GM23338 (cell line): ENCODE measurements at regions not wholly inside any gene's neighbourhood (a gene's known extent, or its start where the extent isn't known, plus 50 kb on each side); places are given as distances from the start of the nearest gene placed in this dataset.

Source experiments
- ATAC-seq: fragments of 200-7000 bp; cut with Tn5 transposase; 3 replicates; pipeline ENCODE4 v1.9.1; 2020
- DNase-seq: peaks from one replicate; pipeline ENCODE4 v3.0.0-alpha.2; 2015; ENCODE audit warnings: low spot score
- H2AFZ ChIP-seq: fragments of 200-600 bp; sonication (generic); 2 replicates; pipeline ENCODE4 v1.8.0; 2016; ENCODE audit warnings: antibody characterized with exemption, mild to moderate bottlenecking, moderate library complexity
- H3F3A ChIP-seq: fragments of 200-600 bp; sonication (generic); replicated peaks from 2 replicates; pipeline ENCODE4 v1.8.0; 2017; ENCODE audit warnings: antibody characterized with exemption, mixed run types, low read depth
- H3K27ac ChIP-seq: fragments of 200-600 bp; sonication (generic); 2 replicates; pipeline ENCODE4 v1.6.1; 2016; ENCODE audit warnings: low read depth
- H3K27me3 ChIP-seq: fragments of 200-600 bp; sonication (generic); 2 replicates; pipeline ENCODE4 v1.8.0; 2016; ENCODE audit warnings: mild to moderate bottlenecking, mixed run types, moderate library complexity; ENCODE audit not compliant: insufficient read depth
- H3K36me3 ChIP-seq: fragments of 200-600 bp; sonication (generic); 2 replicates; pipeline ENCODE4 v1.8.0; 2016; ENCODE audit warnings: mild to moderate bottlenecking; ENCODE audit not compliant: insufficient read depth
- H3K4me1 ChIP-seq: fragments of 200-600 bp; sonication (generic); 2 replicates; pipeline ENCODE4 v1.8.0; 2016; ENCODE audit warnings: mild to moderate bottlenecking, moderate library complexity; ENCODE audit not compliant: insufficient read depth
- H3K4me2 ChIP-seq: fragments of 200-600 bp; sonication (generic); 2 replicates; pipeline ENCODE4 v1.7.1; 2017; ENCODE audit warnings: mixed run types
- H3K4me3 ChIP-seq: fragments of 200-600 bp; sonication (generic); 2 replicates; pipeline ENCODE4 v1.6.1; 2016; ENCODE audit warnings: mixed run types
- H3K79me2 ChIP-seq: fragments of 200-600 bp; sonication (generic); replicated peaks from 2 replicates; pipeline ENCODE4 v1.8.0; 2017; ENCODE audit warnings: mild to moderate bottlenecking; ENCODE audit not compliant: insufficient read depth
- H3K9me2 ChIP-seq: fragments of 200-600 bp; sonication (generic); 2 replicates; pipeline ENCODE4 v1.8.0; 2017; ENCODE audit not compliant: insufficient read depth
- H4K20me1 ChIP-seq: fragments of 200-600 bp; sonication (generic); replicated peaks from 2 replicates; pipeline ENCODE4 v1.8.0; 2017; ENCODE audit warnings: mild to moderate bottlenecking; ENCODE audit not compliant: insufficient read depth
- H3K27ac Mint-ChIP-seq: 2 replicates; pipeline ENCODE4 v1.8.0; 2020; ENCODE audit warnings: inconsistent platforms, mild to moderate bottlenecking, moderate library complexity, mixed read lengths
- H3K27me3 Mint-ChIP-seq: 3 replicates; pipeline ENCODE4 v1.8.0; 2022; ENCODE audit warnings: low read depth, mild to moderate bottlenecking, moderate library complexity, mixed read lengths, inconsistent platforms; ENCODE audit not compliant: insufficient read depth, poor library complexity
- H3K36me3 Mint-ChIP-seq: 3 replicates; pipeline ENCODE4 v1.8.0; 2021; ENCODE audit warnings: low read depth, mild to moderate bottlenecking, inconsistent platforms, moderate library complexity, mixed read lengths
- H3K4me1 Mint-ChIP-seq: 3 replicates; pipeline ENCODE4 v1.8.0; 2020; ENCODE audit warnings: mild to moderate bottlenecking, inconsistent platforms, mixed read lengths
- H3K4me3 Mint-ChIP-seq: 3 replicates; pipeline ENCODE4 v1.8.0; 2021; ENCODE audit warnings: moderate library complexity, mild to moderate bottlenecking, inconsistent platforms, mixed read lengths
- H3K9me3 Mint-ChIP-seq: 3 replicates; pipeline ENCODE4 v1.8.0; 2020; ENCODE audit warnings: moderate library complexity, mild to moderate bottlenecking, inconsistent platforms, mixed read lengths
- JUNB ChIP-seq: IDR thresholded peaks from one replicate; pipeline ENCODE4 v1.6.1; 2016; ENCODE audit warnings: antibody characterized with exemption; ENCODE audit not compliant: unreplicated experiment
- NANOG ChIP-seq: IDR thresholded peaks from 2 replicates; pipeline ENCODE4 v1.6.1; 2016; ENCODE audit warnings: antibody characterized with exemption, borderline replicate concordance
- POLR2AphosphoS5 ChIP-seq: IDR thresholded peaks from 2 replicates; pipeline ENCODE4 v1.6.1; 2016; ENCODE audit warnings: antibody characterized with exemption, low read depth
- REST ChIP-seq: IDR thresholded peaks from one replicate; pipeline ENCODE4 v1.6.1; 2018; ENCODE audit warnings: antibody characterized with exemption; ENCODE audit not compliant: unreplicated experiment
- STAT1 ChIP-seq: IDR thresholded peaks from one replicate; pipeline ENCODE4 v1.6.1; 2016; ENCODE audit warnings: antibody characterized with exemption; ENCODE audit not compliant: unreplicated experiment
- ZNF331 ChIP-seq: fragments of 250-450 bp; sonication (Bioruptor Pico); IDR thresholded peaks from 2 replicates; pipeline ENCODE4 v1.5.0; 2020; ENCODE audit warnings: low read depth, mild to moderate bottlenecking, moderate library complexity
- TF ChIP-seq, protein P1 (sequence below), 2 experiments: fragments of 200-600 bp in 1 of 2; sonication (generic) in 1 of 2; conservative IDR thresholded peaks; 2 replicates each; pipeline versions ENCODE4 v1.5.1 to v1.6.1; 2016 to 2017; ENCODE audit warnings: antibody characterized with exemption in 2 of 2, low read depth in 2 of 2, mild to moderate bottlenecking in 2 of 2, moderate library complexity in 1 of 2
- TF ChIP-seq, protein P2 (sequence below): fragments of 250-450 bp; sonication (Bioruptor Pico); IDR thresholded peaks from 2 replicates; pipeline ENCODE4 v1.5.0; 2020; ENCODE audit warnings: mild to moderate bottlenecking, moderate library complexity

DNA sequence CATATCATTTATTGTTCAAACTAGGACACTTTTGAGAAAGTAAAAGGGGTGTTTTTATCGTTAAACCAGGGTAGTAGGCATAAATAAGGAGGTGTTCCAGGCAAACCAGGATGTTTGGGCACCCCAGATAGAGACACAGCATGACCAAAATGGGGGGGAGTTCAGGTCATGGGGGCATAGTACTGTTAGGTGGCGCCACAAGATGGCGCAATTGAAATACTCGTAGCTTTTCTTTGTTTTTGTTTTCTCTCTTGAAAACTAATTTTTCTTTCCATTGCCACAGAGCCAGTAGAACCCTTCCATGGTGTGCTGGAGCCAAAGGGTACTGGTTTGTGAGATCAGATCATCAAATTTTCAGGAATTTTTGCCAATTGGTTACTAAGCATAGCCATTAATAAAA, 283.4 kb downstream of the BCOR start:
- Mint-ChIP-seq H3K27ac (no peak overlapping the region), H3K4me1 (peaks cover 45% of the 10 kb centered on the region), H3K36me3 (no peaks in the 10 kb centered on the region; the same call in 2 of the 3 replicates), H3K27me3 (peaks cover 6% of the 10 kb centered on the region), H3K4me3 (no peak overlapping the region), H3K9me3 (no peaks in the 10 kb centered on the region)
- TF ChIP-seq, protein P1, sequence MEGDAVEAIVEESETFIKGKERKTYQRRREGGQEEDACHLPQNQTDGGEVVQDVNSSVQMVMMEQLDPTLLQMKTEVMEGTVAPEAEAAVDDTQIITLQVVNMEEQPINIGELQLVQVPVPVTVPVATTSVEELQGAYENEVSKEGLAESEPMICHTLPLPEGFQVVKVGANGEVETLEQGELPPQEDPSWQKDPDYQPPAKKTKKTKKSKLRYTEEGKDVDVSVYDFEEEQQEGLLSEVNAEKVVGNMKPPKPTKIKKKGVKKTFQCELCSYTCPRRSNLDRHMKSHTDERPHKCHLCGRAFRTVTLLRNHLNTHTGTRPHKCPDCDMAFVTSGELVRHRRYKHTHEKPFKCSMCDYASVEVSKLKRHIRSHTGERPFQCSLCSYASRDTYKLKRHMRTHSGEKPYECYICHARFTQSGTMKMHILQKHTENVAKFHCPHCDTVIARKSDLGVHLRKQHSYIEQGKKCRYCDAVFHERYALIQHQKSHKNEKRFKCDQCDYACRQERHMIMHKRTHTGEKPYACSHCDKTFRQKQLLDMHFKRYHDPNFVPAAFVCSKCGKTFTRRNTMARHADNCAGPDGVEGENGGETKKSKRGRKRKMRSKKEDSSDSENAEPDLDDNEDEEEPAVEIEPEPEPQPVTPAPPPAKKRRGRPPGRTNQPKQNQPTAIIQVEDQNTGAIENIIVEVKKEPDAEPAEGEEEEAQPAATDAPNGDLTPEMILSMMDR (conservative IDR thresholded peaks at IDR 0.05; ENCODE audit: low read depth in 2 of 2): peak; percentile 58 to 63
- no peak for TF ChIP-seq JUNB
- H3K4me2 ChIP-seq: no peak overlapping the region
- peak; percentile 43 for DNase-seq
- H3K9me2 ChIP-seq: no peaks in the 10 kb centered on the region
- H3K27me3 ChIP-seq: peaks cover 2% of the 10 kb centered on the region; the same call in 1 of the 2 replicates
- H3K4me1 ChIP-seq: peaks cover 33% of the 10 kb centered on the region
- H4K20me1 ChIP-seq: no peaks in the 10 kb centered on the region
- H3K79me2 ChIP-seq: no peaks in the 10 kb centered on the region
- H3F3A ChIP-seq: no peaks in the 10 kb centered on the region
- ATAC-seq: no peak
- no peak overlapping the region for H2AFZ ChIP-seq
- no peak overlapping the region for H3K27ac ChIP-seq
- H3K4me3 ChIP-seq: no peak overlapping the region
- no peaks in the 10 kb centered on the region for H3K36me3 ChIP-seq

DNA sequence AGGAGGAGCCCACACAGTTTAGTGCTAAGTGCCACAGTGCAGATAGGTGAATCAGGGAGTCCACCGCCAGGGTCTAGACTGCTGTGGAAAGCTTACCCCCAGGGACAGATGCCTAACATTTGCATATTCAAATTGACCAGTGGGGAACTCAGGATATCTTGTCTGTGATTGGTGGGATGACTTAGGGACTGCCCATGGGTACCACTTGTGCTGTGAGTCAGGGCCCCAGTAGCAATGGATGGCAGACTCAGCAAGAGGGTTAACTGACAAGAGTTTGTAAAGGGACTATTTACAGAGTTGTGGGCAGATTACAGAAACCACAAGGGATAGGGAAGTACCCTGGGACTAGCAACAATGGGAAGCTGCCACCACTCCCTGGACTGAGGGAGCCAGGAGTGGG, 282.1 kb downstream of the BCOR start:
- no peak overlapping the region; the same call in 1 of the 2 replicates for H3K27ac ChIP-seq
- H2AFZ ChIP-seq: no peak overlapping the region
- peak; percentile 20 for ATAC-seq
- no peak overlapping the region; the same call in 2 of the 3 replicates for H3K4me3 Mint-ChIP-seq
- no peaks in the 10 kb centered on the region for H3K9me2 ChIP-seq
- no peak overlapping the region for H3K4me3 ChIP-seq
- 0 out of 2 replicates have a peak overlapping the region, but pooled peaks have one; percentile 18 for H3K4me2 ChIP-seq
- no peaks in the 10 kb centered on the region for H4K20me1 ChIP-seq
- H3K79me2 ChIP-seq: no peaks in the 10 kb centered on the region
- peaks cover 38% of the 10 kb centered on the region for H3K4me1 ChIP-seq
- no peaks in the 10 kb centered on the region for H3F3A ChIP-seq
- no peaks in the 10 kb centered on the region for H3K9me3 Mint-ChIP-seq
- H3K36me3 Mint-ChIP-seq: no peaks in the 10 kb centered on the region; the same call in 2 of the 3 replicates
- peak; percentile 31 for DNase-seq
- H3K36me3 ChIP-seq: no peaks in the 10 kb centered on the region
- H3K27ac Mint-ChIP-seq: no peak overlapping the region; the same call in 1 of the 2 replicates
- peaks cover 49% of the 10 kb centered on the region for H3K4me1 Mint-ChIP-seq
- peaks cover 7% of the 10 kb centered on the region; the same call in 1 of the 2 replicates for H3K27me3 ChIP-seq
- peaks cover 6% of the 10 kb centered on the region for H3K27me3 Mint-ChIP-seq
- TF ChIP-seq POLR2AphosphoS5 (no peak), NANOG (no peak), ZNF331 (CRISPR knock-in tag) (no peak), REST (no peak), STAT1 (no peak)
- TF ChIP-seq, protein P1 (conservative IDR thresholded peaks at IDR 0.05; ENCODE audit: low read depth in 2 of 2): no peak
- TF ChIP-seq, protein P2, sequence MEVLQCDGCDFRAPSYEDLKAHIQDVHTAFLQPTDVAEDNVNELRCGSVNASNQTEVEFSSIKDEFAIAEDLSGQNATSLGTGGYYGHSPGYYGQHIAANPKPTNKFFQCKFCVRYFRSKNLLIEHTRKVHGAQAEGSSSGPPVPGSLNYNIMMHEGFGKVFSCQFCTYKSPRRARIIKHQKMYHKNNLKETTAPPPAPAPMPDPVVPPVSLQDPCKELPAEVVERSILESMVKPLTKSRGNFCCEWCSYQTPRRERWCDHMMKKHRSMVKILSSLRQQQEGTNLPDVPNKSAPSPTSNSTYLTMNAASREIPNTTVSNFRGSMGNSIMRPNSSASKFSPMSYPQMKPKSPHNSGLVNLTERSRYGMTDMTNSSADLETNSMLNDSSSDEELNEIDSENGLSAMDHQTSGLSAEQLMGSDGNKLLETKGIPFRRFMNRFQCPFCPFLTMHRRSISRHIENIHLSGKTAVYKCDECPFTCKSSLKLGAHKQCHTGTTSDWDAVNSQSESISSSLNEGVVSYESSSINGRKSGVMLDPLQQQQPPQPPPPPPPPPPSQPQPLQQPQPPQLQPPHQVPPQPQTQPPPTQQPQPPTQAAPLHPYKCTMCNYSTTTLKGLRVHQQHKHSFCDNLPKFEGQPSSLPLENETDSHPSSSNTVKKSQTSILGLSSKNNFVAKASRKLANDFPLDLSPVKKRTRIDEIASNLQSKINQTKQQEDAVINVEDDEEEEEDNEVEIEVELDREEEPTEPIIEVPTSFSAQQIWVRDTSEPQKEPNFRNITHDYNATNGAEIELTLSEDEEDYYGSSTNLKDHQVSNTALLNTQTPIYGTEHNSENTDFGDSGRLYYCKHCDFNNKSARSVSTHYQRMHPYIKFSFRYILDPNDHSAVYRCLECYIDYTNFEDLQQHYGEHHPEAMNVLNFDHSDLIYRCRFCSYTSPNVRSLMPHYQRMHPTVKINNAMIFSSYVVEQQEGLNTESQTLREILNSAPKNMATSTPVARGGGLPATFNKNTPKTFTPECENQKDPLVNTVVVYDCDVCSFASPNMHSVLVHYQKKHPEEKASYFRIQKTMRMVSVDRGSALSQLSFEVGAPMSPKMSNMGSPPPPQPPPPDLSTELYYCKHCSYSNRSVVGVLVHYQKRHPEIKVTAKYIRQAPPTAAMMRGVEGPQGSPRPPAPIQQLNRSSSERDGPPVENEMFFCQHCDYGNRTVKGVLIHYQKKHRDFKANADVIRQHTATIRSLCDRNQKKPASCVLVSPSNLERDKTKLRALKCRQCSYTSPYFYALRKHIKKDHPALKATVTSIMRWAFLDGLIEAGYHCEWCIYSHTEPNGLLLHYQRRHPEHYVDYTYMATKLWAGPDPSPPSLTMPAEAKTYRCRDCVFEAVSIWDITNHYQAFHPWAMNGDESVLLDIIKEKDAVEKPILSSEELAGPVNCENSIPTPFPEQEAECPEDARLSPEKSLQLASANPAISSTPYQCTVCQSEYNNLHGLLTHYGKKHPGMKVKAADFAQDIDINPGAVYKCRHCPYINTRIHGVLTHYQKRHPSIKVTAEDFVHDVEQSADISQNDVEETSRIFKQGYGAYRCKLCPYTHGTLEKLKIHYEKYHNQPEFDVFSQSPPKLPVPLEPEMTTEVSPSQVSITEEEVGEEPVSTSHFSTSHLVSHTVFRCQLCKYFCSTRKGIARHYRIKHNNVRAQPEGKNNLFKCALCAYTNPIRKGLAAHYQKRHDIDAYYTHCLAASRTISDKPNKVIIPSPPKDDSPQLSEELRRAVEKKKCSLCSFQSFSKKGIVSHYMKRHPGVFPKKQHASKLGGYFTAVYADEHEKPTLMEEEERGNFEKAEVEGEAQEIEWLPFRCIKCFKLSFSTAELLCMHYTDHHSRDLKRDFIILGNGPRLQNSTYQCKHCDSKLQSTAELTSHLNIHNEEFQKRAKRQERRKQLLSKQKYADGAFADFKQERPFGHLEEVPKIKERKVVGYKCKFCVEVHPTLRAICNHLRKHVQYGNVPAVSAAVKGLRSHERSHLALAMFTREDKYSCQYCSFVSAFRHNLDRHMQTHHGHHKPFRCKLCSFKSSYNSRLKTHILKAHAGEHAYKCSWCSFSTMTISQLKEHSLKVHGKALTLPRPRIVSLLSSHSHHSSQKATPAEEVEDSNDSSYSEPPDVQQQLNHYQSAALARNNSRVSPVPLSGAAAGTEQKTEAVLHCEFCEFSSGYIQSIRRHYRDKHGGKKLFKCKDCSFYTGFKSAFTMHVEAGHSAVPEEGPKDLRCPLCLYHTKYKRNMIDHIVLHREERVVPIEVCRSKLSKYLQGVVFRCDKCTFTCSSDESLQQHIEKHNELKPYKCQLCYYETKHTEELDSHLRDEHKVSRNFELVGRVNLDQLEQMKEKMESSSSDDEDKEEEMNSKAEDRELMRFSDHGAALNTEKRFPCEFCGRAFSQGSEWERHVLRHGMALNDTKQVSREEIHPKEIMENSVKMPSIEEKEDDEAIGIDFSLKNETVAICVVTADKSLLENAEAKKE (CRISPR knock-in tag): no peak
